Globus pallidus (tissue), 1 donor: ENCODE measurements at regions not wholly inside any gene's neighbourhood (a gene's known extent, or its start where the extent isn't known, plus 50 kb on each side); places are given as distances from the start of the nearest gene placed in this dataset.

Experiments used
- DNase-seq: peaks from one replicate; pipeline ENCODE4 v3.0.0-alpha.2; 2015; ENCODE audit warnings: low spot score

- DNase-seq = no peak
Measured at GRCh38 chr1:47574451-47575165, 136.8 kb downstream of the FOXD2 start.

- no peak for DNase-seq
Measured at GRCh38 chr1:47575855-47576757, 138.3 kb downstream of the FOXD2 start.

GRCh38 chr1:47576758-47577115 lies 138.9 kb downstream of the FOXD2 start:
- DNase-seq = peak; percentile 29

- no peak for DNase-seq
Measured at GRCh38 chr1:47577303-47578025, 139.6 kb downstream of the FOXD2 start.

- DNase-seq = peak; percentile 69
Measured at GRCh38 chr1:47578026-47578720, 140.3 kb downstream of the FOXD2 start.

GRCh38 chr1:47578721-47579419 lies 141.0 kb downstream of the FOXD2 start:
- no peak for DNase-seq

GRCh38 chr1:47579809-47580208 lies 142.0 kb downstream of the FOXD2 start:
- DNase-seq = no peak

- DNase-seq = no peak
Measured at GRCh38 chr1:47580451-47580995, 142.7 kb downstream of the FOXD2 start.

GRCh38 chr1:47582891-47583608 lies 145.2 kb downstream of the FOXD2 start:
- no peak for DNase-seq

- DNase-seq = no peak
Measured at GRCh38 chr1:47584249-47584648, 146.4 kb downstream of the FOXD2 start.

- no peak for DNase-seq
Measured at GRCh38 chr1:47585141-47585902, 147.5 kb downstream of the FOXD2 start.

- DNase-seq = no peak
Measured at GRCh38 chr1:47587891-47588582, 150.2 kb downstream of the FOXD2 start.

GRCh38 chr1:47590523-47591225 lies 152.8 kb downstream of the FOXD2 start:
- DNase-seq = no peak

GRCh38 chr1:47591801-47592200 lies 154.0 kb downstream of the FOXD2 start:
- no peak for DNase-seq

GRCh38 chr1:47592296-47593012 lies 154.6 kb downstream of the FOXD2 start:
- DNase-seq = no peak

GRCh38 chr1:47593013-47593568 lies 155.2 kb downstream of the FOXD2 start:
- DNase-seq = no peak

- DNase-seq = no peak
Measured at GRCh38 chr1:47593598-47594285, 155.9 kb downstream of the FOXD2 start.
